Adrenal gland (tissue), 9 donors: ENCODE measurements at regions not wholly inside any gene's neighbourhood (a gene's known extent, or its start where the extent isn't known, plus 50 kb on each side); places are given as distances from the start of the nearest gene placed in this dataset.

Source experiments
- DNase-seq, 7 donors: peaks; one replicate each; pipeline ENCODE4 v3.0.0-alpha.2; 2019 to 2020
- H3K27ac ChIP-seq, 5 donors: fragments of 200-600 bp; sonication (generic) in 4 of 5; 1 replicate in 3 of 5; 2 replicates in 2 of 5; pipeline versions ENCODE4 v1.5.1 to v1.8.0; 2016 to 2020; ENCODE audit warnings: mild to moderate bottlenecking in 1 of 5
- H3K27me3 ChIP-seq: fragments of 200-600 bp; 2 replicates; pipeline ENCODE4 v1.8.0; 2021
- H3K36me3 ChIP-seq, 2 donors: fragments of 200-600 bp; replicated peaks in 1 of 2; 1 replicate in 1 of 2; 2 replicates in 1 of 2; pipeline versions ENCODE4 v1.5.1 to v1.8.0; 2018 to 2022
- H3K4me1 ChIP-seq, 2 donors: fragments of 200-600 bp; replicated peaks in 1 of 2; 1 replicate in 1 of 2; 2 replicates in 1 of 2; pipeline versions ENCODE4 v1.5.1 to v1.8.0; 2018 to 2021
- H3K4me3 ChIP-seq, 4 donors: fragments of 200-600 bp; sonication (generic) in 3 of 4; one replicate each; pipeline ENCODE4 v1.5.1; 2016 to 2018
- H3K9me3 ChIP-seq, 3 donors: fragments of 200-600 bp; sonication (generic) in 1 of 3; replicated peaks in 1 of 3; 1 replicate in 2 of 3; 2 replicates in 1 of 3; pipeline versions ENCODE4 v1.5.1 to v1.8.0; 2016 to 2021
- CTCF ChIP-seq, 6 experiments: fragments of 450-650 bp in 4 of 6; fragments of 200-600 bp in 2 of 6; sonication (generic) in 1 of 6; IDR thresholded peaks; 1 replicate in 5 of 6; 2 replicates in 1 of 6; pipeline versions ENCODE4 v1.5.1 to v1.8.0; 2016 to 2021; ENCODE audit warnings: antibody characterized with exemption in 6 of 6, mild to moderate bottlenecking in 2 of 6, moderate library complexity in 1 of 6
- POLR2A ChIP-seq, 2 donors: fragments of 450-650 bp; IDR thresholded peaks; one replicate each; pipeline ENCODE4 v1.6.1; 2017; ENCODE audit warnings: antibody characterized with exemption in 2 of 2, mild to moderate bottlenecking in 2 of 2, moderate library complexity in 1 of 2
- WGBS, 4 donors: extraction: QIAGEN DNeasy Blood & Tissue Kit in 2 of 4; methylation state at CpG; one replicate each; pipeline versions ENCODE4 v1.1.5 to v1.1.7; 2013 to 2017; 5-methylcytosine and 5-hydroxymethylcytosine counted together
- intact Hi-C, 2 donors: fragments of 100-400 bp; cut with DNase I; formaldehyde crosslinking; loops; one replicate each; pipeline versions ENCODE4 v1.14.1 to v1.15.0; 2022 to 2023
- donor health status: healthy with polysubstance abuse.
- donor health status: Bipolar disorder and iron deficiency.
- donor health status: DM: yes; HTN: yes; CAD: no.
- donor health status: DM: no; HTN: no; CAD: no.
- donor health status: DM: no; HTN: no; CAD: no.

GRCh38 chr5:12125895-12126294 is 221.6 kb upstream of the CTNND2 start:
- Histone ChIP-seq H3K27ac (no peak overlapping the region), H3K9me3 (no peaks in the 10 kb centered on the region), H3K27me3 (no peaks in the 10 kb centered on the region), H3K4me3 (no peak overlapping the region), H3K36me3 (no peaks in the 10 kb centered on the region), H3K4me1 (no peaks in the 10 kb centered on the region)
- WGBS, 4 donors = 70 to 93% (median 84%) methylated on average over 2 to 7 of the region's 7 CpGs
- TF ChIP-seq POLR2A (IDR thresholded peaks at IDR 0.05) (no peak), CTCF (IDR thresholded peaks at IDR 0.05) (no peak)
- no peak for DNase-seq
- intact Hi-C loops = no loop called here

GRCh38 chr5:12119657-12120056 is 215.4 kb upstream of the CTNND2 start:
- no peaks in the 10 kb centered on the region for H3K36me3 ChIP-seq
- H3K4me3 ChIP-seq = no peak overlapping the region
- H3K27me3 ChIP-seq = no peaks in the 10 kb centered on the region
- no peaks in the 10 kb centered on the region for H3K4me1 ChIP-seq
- no peak for DNase-seq
- TF ChIP-seq POLR2A (IDR thresholded peaks at IDR 0.05) (no peak), CTCF (IDR thresholded peaks at IDR 0.05) (no peak)
- intact Hi-C loops = no loop called here
- 44 to 53% (median 50%) methylated on average over 3 of the region's 3 CpGs for WGBS, 4 donors
- no peaks in the 10 kb centered on the region for H3K9me3 ChIP-seq
- no peak overlapping the region for H3K27ac ChIP-seq

- DNase-seq = no peak
- H3K27ac ChIP-seq = no peak overlapping the region
- no peak overlapping the region for H3K4me3 ChIP-seq
- intact Hi-C loops = no loop called here
- 77 to 91% (median 83%) methylated on average over 1 of the region's 1 CpG for WGBS, 4 donors
- H3K4me1 ChIP-seq = no peaks in the 10 kb centered on the region
- H3K36me3 ChIP-seq = no peaks in the 10 kb centered on the region
- TF ChIP-seq POLR2A (IDR thresholded peaks at IDR 0.05) (no peak), CTCF (IDR thresholded peaks at IDR 0.05) (no peak)
- no peaks in the 10 kb centered on the region for H3K9me3 ChIP-seq
- no peaks in the 10 kb centered on the region for H3K27me3 ChIP-seq
These were observed 209.8 kb upstream of the CTNND2 start for GRCh38 chr5:12114075-12114474.

DNA sequence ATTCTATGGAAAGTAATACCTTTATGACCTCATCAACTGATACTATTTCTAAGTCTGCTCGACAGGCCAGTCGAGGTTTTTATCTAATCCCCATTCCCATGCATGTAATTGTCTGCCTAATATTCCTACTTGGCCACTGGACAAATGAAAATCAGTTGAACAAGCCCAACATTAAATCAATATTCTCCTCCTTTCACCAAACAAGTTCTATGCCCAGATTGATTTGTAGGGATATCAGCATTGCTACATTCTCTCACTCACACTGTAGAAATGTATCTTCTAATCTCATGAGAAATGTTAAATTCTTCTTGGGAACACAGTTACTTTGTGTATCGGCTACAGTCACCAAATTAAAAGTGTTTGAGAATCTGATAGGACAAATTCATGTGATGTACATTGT is 208.8 kb upstream of the CTNND2 start:
- intact Hi-C loops = no loop called here
- H3K36me3 ChIP-seq = no peaks in the 10 kb centered on the region
- no peak for TF ChIP-seq CTCF (IDR thresholded peaks at IDR 0.05)
- TF ChIP-seq POLR2A (IDR thresholded peaks at IDR 0.05) = no peak
- H3K4me3 ChIP-seq = no peak overlapping the region
- no peaks in the 10 kb centered on the region for H3K27me3 ChIP-seq
- DNase-seq = no peak
- no peaks in the 10 kb centered on the region for H3K9me3 ChIP-seq
- WGBS, 4 donors = 59 to 68% (median 61%) methylated on average over 3 of the region's 3 CpGs
- H3K27ac ChIP-seq = no peak overlapping the region
- H3K4me1 ChIP-seq = no peaks in the 10 kb centered on the region
